ENCODE measurements at regions not wholly inside any gene's neighbourhood (a gene's known extent, or its start where the extent isn't known, plus 50 kb on each side); places are given as distances from the start of the nearest gene placed in this dataset.

- POLR2A ChIA-PET, result no interaction called here
- H3K27ac ChIP-seq (ENCODE audit: insufficient read depth, low read depth, low read length), result no peak overlapping the region
- H2AFZ ChIP-seq (ENCODE audit: low read depth, low read length), result no peak overlapping the region
- FAIRE-seq, result no peak
- BruUV-seq (replicated peaks), result no TSS peak
- no peaks in the 10 kb centered on the region for H3K9me3 ChIP-seq (replicated peaks; ENCODE audit: control insufficient read depth, insufficient read depth, low read length)
- dilution Hi-C loops (cut with MboI; ENCODE audit: extremely low pct_ligation_motif_present, low sequenced_read_pairs) (no loop called here), intact Hi-C loops (cut with micrococcal nuclease) (no loop called here)
- no peaks in the 10 kb centered on the region for H3K9me1 ChIP-seq (replicated peaks; ENCODE audit: control insufficient read depth, extremely low read depth, insufficient read depth, low read length)
- no peaks in the 10 kb centered on the region for H3K79me2 ChIP-seq (ENCODE audit: control insufficient read depth, insufficient read depth, low read length)
- no peak overlapping the region for H3K4me3 ChIP-seq (replicated peaks in 1 of 3; ENCODE audit: insufficient read depth in 1 of 3, low read depth in 1 of 3, low read length in 3 of 3)
- H4K20me1 ChIP-seq (replicated peaks; ENCODE audit: control insufficient read depth, extremely low read depth, insufficient read depth, low read length), result no peaks in the 10 kb centered on the region
- no peak overlapping the region for H3K4me2 ChIP-seq (ENCODE audit: insufficient read depth, low read length)
- no peaks in the 10 kb centered on the region for H3K27me3 ChIP-seq (ENCODE audit: control insufficient read depth in 2 of 2, insufficient read depth in 2 of 2, low read length in 2 of 2)
- DNase-seq (ENCODE audit: low read depth, low spot score), result no peak
- H3K36me3 ChIP-seq (ENCODE audit: control insufficient read depth in 2 of 2, extremely low read depth in 1 of 2, insufficient read depth in 2 of 2, low read length in 2 of 2), result no peaks in the 10 kb centered on the region
- no peaks in the 10 kb centered on the region for H3K4me1 ChIP-seq (ENCODE audit: control insufficient read depth, extremely low read depth, insufficient read depth, low read length)
- CTCF ChIA-PET, result no interaction called here
- H3K9ac ChIP-seq (replicated peaks; ENCODE audit: extremely low read depth, insufficient read depth, low read length), result no peak overlapping the region
- TF ChIP-seq MYC (IDR thresholded peaks at IDR 0.05; ENCODE audit: low read depth, low read length), result no peak
- TF ChIP-seq JUN (IDR thresholded peaks at IDR 0.05; ENCODE audit: borderline replicate concordance, insufficient read depth, insufficient read length, low read depth), result no peak
- no peak for TF ChIP-seq POLR2AphosphoS5 (IDR thresholded peaks at IDR 0.05; ENCODE audit: insufficient read depth, low read depth, low read length)
Measured at GRCh38 chr11:119992171-119993051, 145.5 kb downstream of the TRIM29 start.

GRCh38 chr11:119991669-119992068, 146.2 kb downstream of the TRIM29 start:
- FAIRE-seq (no peak), DNase-seq (ENCODE audit: low read depth, low spot score) (no peak)
- H2AFZ ChIP-seq (ENCODE audit: low read depth, low read length), result no peak overlapping the region
- no peak overlapping the region for H3K4me2 ChIP-seq (ENCODE audit: insufficient read depth, low read length)
- no peaks in the 10 kb centered on the region for H3K9me1 ChIP-seq (replicated peaks; ENCODE audit: control insufficient read depth, extremely low read depth, insufficient read depth, low read length)
- no peak overlapping the region for H3K9ac ChIP-seq (replicated peaks; ENCODE audit: extremely low read depth, insufficient read depth, low read length)
- no peaks in the 10 kb centered on the region for H4K20me1 ChIP-seq (replicated peaks; ENCODE audit: control insufficient read depth, extremely low read depth, insufficient read depth, low read length)
- H3K27me3 ChIP-seq (ENCODE audit: control insufficient read depth in 2 of 2, insufficient read depth in 2 of 2, low read length in 2 of 2), result no peaks in the 10 kb centered on the region
- TF ChIP-seq POLR2A (IDR thresholded peaks at IDR 0.05; ENCODE audit: low read depth, low read length) (no peak), MAX (IDR thresholded peaks at IDR 0.05; ENCODE audit: insufficient read depth, insufficient read length) (no peak), MYC (IDR thresholded peaks at IDR 0.05; ENCODE audit: low read depth, low read length) (no peak), POLR2AphosphoS5 (IDR thresholded peaks at IDR 0.05; ENCODE audit: insufficient read depth, low read depth, low read length) (no peak), GATA2 (IDR thresholded peaks at IDR 0.05; ENCODE audit: insufficient read depth, insufficient read length, low read depth, low read length) (no peak), FOS (IDR thresholded peaks at IDR 0.05; ENCODE audit: borderline replicate concordance, insufficient read depth, low read length) (no peak), CTCF (IDR thresholded peaks at IDR 0.05; ENCODE audit: extremely low read depth in 1 of 2, insufficient read depth in 1 of 2, low read depth in 1 of 2, low read length in 2 of 2) (no peak), EZH2 (IDR thresholded peaks at IDR 0.05; ENCODE audit: borderline replicate concordance, low read depth, low read length, severe bottlenecking) (no peak), JUN (IDR thresholded peaks at IDR 0.05; ENCODE audit: borderline replicate concordance, insufficient read depth, insufficient read length, low read depth) (no peak)
- BruUV-seq (replicated peaks), result no TSS peak
- no peaks in the 10 kb centered on the region for H3K36me3 ChIP-seq (ENCODE audit: control insufficient read depth in 2 of 2, extremely low read depth in 1 of 2, insufficient read depth in 2 of 2, low read length in 2 of 2)
- no peaks in the 10 kb centered on the region for H3K79me2 ChIP-seq (ENCODE audit: control insufficient read depth, insufficient read depth, low read length)
- intact Hi-C loops (cut with micrococcal nuclease), result no loop called here
- H3K9me3 ChIP-seq (replicated peaks; ENCODE audit: control insufficient read depth, insufficient read depth, low read length), result no peaks in the 10 kb centered on the region
- H3K4me1 ChIP-seq (ENCODE audit: control insufficient read depth, extremely low read depth, insufficient read depth, low read length), result no peaks in the 10 kb centered on the region
- dilution Hi-C loops (cut with MboI; ENCODE audit: extremely low pct_ligation_motif_present, low sequenced_read_pairs), result no loop called here
- no peak overlapping the region for H3K27ac ChIP-seq (ENCODE audit: insufficient read depth, low read depth, low read length)
- ChIA-PET CTCF (no interaction called here), POLR2A (no interaction called here)
- no peak overlapping the region for H3K4me3 ChIP-seq (replicated peaks in 1 of 3; ENCODE audit: insufficient read depth in 1 of 3, low read depth in 1 of 3, low read length in 3 of 3)

All from endothelial cell of umbilical vein (primary cell).